ENCODE measurements at regions not wholly inside any gene's neighbourhood (a gene's known extent, or its start where the extent isn't known, plus 50 kb on each side); places are given as distances from the start of the nearest gene placed in this dataset.
"Not testable (repeated sequence)": the region's sequence is repeated elsewhere in the genome, so short reads cannot be mapped to it uniquely, and the experiment has no call there.

DNA sequence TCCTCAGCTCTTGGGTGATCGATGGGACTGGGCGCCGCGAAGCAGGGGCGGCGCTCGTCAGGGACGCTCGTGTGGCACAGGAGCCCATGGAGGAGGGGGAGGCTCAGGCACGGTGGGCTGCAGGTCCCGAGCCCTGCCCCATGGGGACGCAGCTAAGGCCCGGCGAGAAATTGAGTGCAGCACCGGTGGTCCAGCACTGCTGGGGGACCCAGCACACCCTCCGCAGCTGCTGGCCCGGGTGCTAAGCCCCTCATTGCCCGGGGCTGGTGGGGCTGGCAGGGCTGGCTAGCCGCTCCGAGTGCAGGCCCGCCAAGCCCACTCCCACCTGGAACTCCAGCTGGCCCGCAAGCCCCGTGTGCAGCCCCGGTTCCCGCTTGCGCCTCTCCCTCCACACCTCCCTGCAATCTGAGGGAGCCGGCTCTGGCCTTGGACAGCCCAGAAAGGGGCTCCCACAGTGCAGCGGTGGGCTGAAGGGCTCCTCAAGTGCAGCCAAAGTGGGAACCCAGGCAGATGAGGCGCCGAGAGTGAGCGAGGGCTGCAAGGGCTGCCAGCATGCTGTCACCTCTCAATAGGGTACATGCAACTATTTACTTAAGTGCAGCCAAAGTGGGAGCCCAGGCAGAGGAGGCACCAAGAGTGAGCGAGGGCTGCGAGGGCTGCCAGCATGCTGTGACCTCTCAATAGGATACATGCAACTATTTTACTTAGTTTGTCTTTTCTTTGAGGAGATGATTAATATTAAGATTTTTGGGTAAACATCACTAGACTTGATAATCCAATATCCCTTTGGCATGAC is 619.8 kb upstream of the IGFBP7 start:
- H3K36me3 Mint-ChIP-seq; H3K4me3 Mint-ChIP-seq; H3K27ac Mint-ChIP-seq; H3K27me3 Mint-ChIP-seq; H3K4me1 Mint-ChIP-seq; POLR2A ChIA-PET; H3K9me3 Mint-ChIP-seq; ATAC-seq (ENCODE audit: low read depth); DNase-seq: not testable (repeated sequence)

DNA sequence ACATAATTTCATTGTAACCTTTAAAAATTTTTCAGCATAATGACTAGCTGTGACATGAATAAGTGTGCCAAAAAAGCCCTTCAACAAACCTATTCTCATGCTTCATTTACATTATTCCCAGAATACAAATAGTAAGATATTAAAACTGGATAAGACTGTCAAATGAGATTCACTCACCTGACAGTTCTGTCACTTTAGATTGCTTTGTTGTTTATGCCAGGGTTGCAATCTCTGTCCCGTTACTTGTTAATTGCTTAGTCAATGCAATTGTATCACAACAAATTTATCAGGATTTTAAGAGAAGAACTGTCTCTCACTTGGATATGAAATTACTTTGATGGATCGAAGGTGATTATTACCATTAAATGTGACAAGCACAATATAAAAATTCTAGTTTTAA is 616.0 kb upstream of the IGFBP7 start:
- ATAC-seq (ENCODE audit: low read depth) (no peak), DNase-seq (no peak)
- no peaks in the 10 kb centered on the region for H3K4me1 Mint-ChIP-seq
- no peaks in the 10 kb centered on the region for H3K36me3 Mint-ChIP-seq
- POLR2A ChIA-PET = no interaction called here
- no peak overlapping the region for H3K27ac Mint-ChIP-seq
- H3K4me3 Mint-ChIP-seq = no peak overlapping the region
- H3K27me3 Mint-ChIP-seq = no peaks in the 10 kb centered on the region
- H3K9me3 Mint-ChIP-seq = no peaks in the 10 kb centered on the region

GRCh38 chr4:57719456-57719855 is 609.3 kb upstream of the IGFBP7 start:
- no peaks in the 10 kb centered on the region for H3K4me1 Mint-ChIP-seq
- DNase-seq (no peak), ATAC-seq (ENCODE audit: low read depth) (no peak)
- H3K27ac Mint-ChIP-seq = no peak overlapping the region
- peaks cover 7% of the 10 kb centered on the region for H3K9me3 Mint-ChIP-seq
- H3K4me3 Mint-ChIP-seq = no peak overlapping the region
- POLR2A ChIA-PET = no interaction called here
- no peaks in the 10 kb centered on the region for H3K36me3 Mint-ChIP-seq
- H3K27me3 Mint-ChIP-seq = no peaks in the 10 kb centered on the region

- H3K27me3 Mint-ChIP-seq; H3K36me3 Mint-ChIP-seq; H3K4me3 Mint-ChIP-seq; DNase-seq; H3K27ac Mint-ChIP-seq; H3K4me1 Mint-ChIP-seq; ATAC-seq (ENCODE audit: low read depth); H3K9me3 Mint-ChIP-seq; POLR2A ChIA-PET: not testable (repeated sequence)
Measured at GRCh38 chr4:57714313-57714712, 604.1 kb upstream of the IGFBP7 start.

GRCh38 chr4:57710053-57710452 is 599.9 kb upstream of the IGFBP7 start:
- no peak overlapping the region for H3K4me3 Mint-ChIP-seq
- H3K4me1 Mint-ChIP-seq = no peaks in the 10 kb centered on the region
- no peaks in the 10 kb centered on the region for H3K27me3 Mint-ChIP-seq
- no peak for ATAC-seq (ENCODE audit: low read depth)
- no peak for DNase-seq
- H3K27ac Mint-ChIP-seq = no peak overlapping the region
- POLR2A ChIA-PET = no interaction called here
- H3K9me3 Mint-ChIP-seq = peaks cover 2% of the 10 kb centered on the region
- H3K36me3 Mint-ChIP-seq = no peaks in the 10 kb centered on the region

DNA sequence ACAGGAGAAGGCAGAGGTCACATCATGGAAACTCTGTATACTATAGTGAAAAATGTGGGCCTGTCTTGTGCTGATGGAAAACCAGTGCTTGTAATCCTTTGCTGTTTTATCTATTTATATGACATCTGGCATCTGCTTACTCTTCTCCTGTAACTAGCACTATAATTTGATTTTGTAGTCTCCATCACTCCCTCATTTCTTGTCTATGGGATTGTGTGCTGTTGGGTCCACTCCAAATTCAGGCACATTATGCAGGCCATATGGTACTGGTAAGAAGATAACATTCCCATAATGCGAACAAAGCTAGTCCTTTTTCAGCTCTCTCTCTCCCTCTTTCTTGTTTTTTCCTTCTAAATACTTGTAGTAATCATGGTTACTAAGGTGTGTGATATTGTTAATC is 581.2 kb upstream of the IGFBP7 start:
- POLR2A ChIA-PET = no interaction called here
- ATAC-seq (ENCODE audit: low read depth) (no peak), DNase-seq (no peak)
- Mint-ChIP-seq H3K27ac (no peak overlapping the region), H3K4me3 (no peak overlapping the region), H3K36me3 (no peaks in the 10 kb centered on the region), H3K4me1 (no peaks in the 10 kb centered on the region), H3K9me3 (no peaks in the 10 kb centered on the region), H3K27me3 (no peaks in the 10 kb centered on the region)

- Mint-ChIP-seq H3K9me3 (no peaks in the 10 kb centered on the region), H3K27me3 (no peaks in the 10 kb centered on the region), H3K4me3 (no peak overlapping the region), H3K36me3 (no peaks in the 10 kb centered on the region), H3K4me1 (no peaks in the 10 kb centered on the region), H3K27ac (no peak overlapping the region)
- POLR2A ChIA-PET = no interaction called here
- ATAC-seq (ENCODE audit: low read depth) = no peak
- no peak for DNase-seq
Measured at GRCh38 chr4:57689693-57690205, 579.6 kb upstream of the IGFBP7 start.

GRCh38 chr4:57682275-57682674 is 572.1 kb upstream of the IGFBP7 start:
- POLR2A ChIA-PET = no interaction called here
- Mint-ChIP-seq H3K4me3 (no peak overlapping the region), H3K4me1 (no peaks in the 10 kb centered on the region), H3K27me3 (no peaks in the 10 kb centered on the region), H3K27ac (no peak overlapping the region), H3K9me3 (peaks cover 2% of the 10 kb centered on the region), H3K36me3 (no peaks in the 10 kb centered on the region)
- no peak for DNase-seq
- ATAC-seq (ENCODE audit: low read depth) = no peak

GRCh38 chr4:57679969-57680368 is 569.8 kb upstream of the IGFBP7 start:
- Mint-ChIP-seq H3K4me3 (no peak overlapping the region), H3K27ac (no peak overlapping the region), H3K36me3 (no peaks in the 10 kb centered on the region), H3K4me1 (no peaks in the 10 kb centered on the region), H3K27me3 (no peaks in the 10 kb centered on the region), H3K9me3 (peaks cover 5% of the 10 kb centered on the region)
- DNase-seq (no peak), ATAC-seq (ENCODE audit: low read depth) (no peak)
- POLR2A ChIA-PET = no interaction called here

- Mint-ChIP-seq H3K4me3 (no peak overlapping the region), H3K36me3 (no peaks in the 10 kb centered on the region)
Measured at GRCh38 chr4:57676394-57676793, 566.2 kb upstream of the IGFBP7 start.

GRCh38 chr4:57672846-57673433 is 562.8 kb upstream of the IGFBP7 start:
- ATAC-seq (ENCODE audit: low read depth) (no peak), DNase-seq (no peak)
- no peak overlapping the region for H3K4me3 Mint-ChIP-seq
- H3K27me3 Mint-ChIP-seq = no peaks in the 10 kb centered on the region
- no peaks in the 10 kb centered on the region for H3K4me1 Mint-ChIP-seq
- POLR2A ChIA-PET = no interaction called here
- peaks cover 5% of the 10 kb centered on the region for H3K9me3 Mint-ChIP-seq
- H3K27ac Mint-ChIP-seq = no peak overlapping the region
- no peaks in the 10 kb centered on the region for H3K36me3 Mint-ChIP-seq

More at GRCh38 chr4:57676394-57676793, 566.2 kb upstream of the IGFBP7 start:
- peaks cover 5% of the 10 kb centered on the region for H3K9me3 Mint-ChIP-seq
- no peak for ATAC-seq (ENCODE audit: low read depth)
- H3K27me3 Mint-ChIP-seq = no peaks in the 10 kb centered on the region
- POLR2A ChIA-PET = no interaction called here
- H3K4me1 Mint-ChIP-seq = no peaks in the 10 kb centered on the region
- no peak for DNase-seq
- no peak overlapping the region for H3K27ac Mint-ChIP-seq

GRCh38 chr4:57668621-57669020 is 558.4 kb upstream of the IGFBP7 start:
- Mint-ChIP-seq H3K36me3 (no peaks in the 10 kb centered on the region), H3K27ac (no peak overlapping the region), H3K27me3 (no peaks in the 10 kb centered on the region), H3K9me3 (peaks cover 2% of the 10 kb centered on the region), H3K4me1 (no peaks in the 10 kb centered on the region), H3K4me3 (no peak overlapping the region)
- ATAC-seq (ENCODE audit: low read depth) = no peak
- POLR2A ChIA-PET = no interaction called here
- no peak for DNase-seq

DNA sequence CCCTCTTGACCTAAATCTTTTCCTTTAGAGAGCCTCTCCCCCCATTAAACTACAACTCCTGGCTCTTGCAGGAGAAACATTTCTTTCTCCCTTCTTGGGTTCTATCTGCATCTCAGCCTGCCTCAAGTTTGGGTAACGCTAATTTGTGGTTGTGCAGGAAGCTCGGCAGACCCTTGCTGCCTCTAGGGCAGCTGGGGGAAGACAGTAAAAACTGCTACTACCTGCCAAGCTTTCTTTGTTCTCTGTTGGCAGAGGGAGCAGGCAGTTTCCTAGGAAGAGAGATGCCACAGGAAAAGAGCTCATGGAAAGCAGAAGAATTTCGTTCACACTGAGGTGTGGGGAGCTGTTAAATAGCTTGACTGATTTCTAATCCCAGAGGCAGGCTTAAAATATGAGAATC is 555.6 kb upstream of the IGFBP7 start:
- DNase-seq (no peak), ATAC-seq (ENCODE audit: low read depth) (no peak)
- Mint-ChIP-seq H3K4me1 (no peaks in the 10 kb centered on the region), H3K36me3 (no peaks in the 10 kb centered on the region), H3K9me3 (no peaks in the 10 kb centered on the region), H3K4me3 (no peak overlapping the region), H3K27me3 (no peaks in the 10 kb centered on the region), H3K27ac (no peak overlapping the region)
- POLR2A ChIA-PET = no interaction called here

DNA sequence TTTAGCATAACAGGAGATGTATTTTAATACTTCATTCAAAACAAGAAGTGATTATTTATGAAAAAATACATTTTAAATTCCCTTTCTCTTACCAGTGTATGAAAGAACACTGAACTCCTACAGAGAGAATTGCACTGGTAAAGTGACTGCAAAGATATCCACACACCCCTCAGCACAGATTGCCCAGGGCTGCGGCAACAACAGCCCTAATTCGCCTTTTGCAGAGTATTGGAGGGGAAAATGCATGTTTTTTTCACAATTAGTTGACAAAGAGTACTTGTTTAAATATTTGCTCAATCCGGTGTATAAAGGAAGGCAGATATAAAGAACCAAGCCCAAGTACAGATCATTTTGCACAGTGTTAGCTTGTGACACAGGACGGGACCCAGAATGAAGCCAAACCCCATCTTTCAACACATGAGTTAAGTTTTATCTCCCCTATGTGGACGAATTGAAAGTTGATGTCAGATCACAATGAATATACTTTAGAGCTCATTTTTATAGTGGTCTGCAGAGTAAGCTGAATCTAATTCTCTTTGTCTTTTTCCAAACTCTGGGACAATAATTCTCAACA is 551.4 kb upstream of the IGFBP7 start:
- POLR2A ChIA-PET = no interaction called here

More for the DNA sequence above, 551.4 kb upstream of the IGFBP7 start:
- no peaks in the 10 kb centered on the region for H3K4me1 Mint-ChIP-seq
- ATAC-seq (ENCODE audit: low read depth) = no peak
- no peaks in the 10 kb centered on the region for H3K9me3 Mint-ChIP-seq
- no peak overlapping the region for H3K27ac Mint-ChIP-seq
- DNase-seq = no peak
- no peaks in the 10 kb centered on the region for H3K36me3 Mint-ChIP-seq
- no peaks in the 10 kb centered on the region for H3K27me3 Mint-ChIP-seq
- H3K4me3 Mint-ChIP-seq = no peak overlapping the region

Data from activated naive CD8-positive, alpha-beta T cell treated with anti-CD3 and anti-CD28 coated beads, Interleukin-2, amount 10 ng/mL, durations not matched to agents 7 days and 5 days (primary cell).